NB4 (cell line): ENCODE measurements at regions not wholly inside any gene's neighbourhood (a gene's known extent, or its start where the extent isn't known, plus 50 kb on each side); places are given as distances from the start of the nearest gene placed in this dataset.

Source experiments
- DNase-seq: peaks from one replicate; pipeline ENCODE4 v3.0.0; 2010; ENCODE audit warnings: low read depth
- H3K4me3 ChIP-seq: one replicate; pipeline ENCODE4 v1.5.1; 2011; ENCODE audit warnings: mild to moderate bottlenecking, low read depth, low read length, moderate library complexity
- MYC ChIP-seq: IDR thresholded peaks from 2 replicates; pipeline ENCODE4 v1.6.1; 2011; ENCODE audit warnings: low read depth, low read length
- POLR2A ChIP-seq: IDR thresholded peaks from 2 replicates; pipeline ENCODE4 v1.6.1; 2011; ENCODE audit warnings: mild to moderate bottlenecking; ENCODE audit not compliant: insufficient read length; ENCODE audit errors: extremely low read depth
- TF ChIP-seq, protein P1 (sequence below): IDR thresholded peaks from 2 replicates; pipeline ENCODE4 v1.6.1; 2011; ENCODE audit warnings: low read depth, low read length
- TF ChIP-seq, protein P2 (sequence below): IDR thresholded peaks from one replicate; pipeline ENCODE4 v1.5.1; 2012; ENCODE audit warnings: low read depth, low read length

DNA sequence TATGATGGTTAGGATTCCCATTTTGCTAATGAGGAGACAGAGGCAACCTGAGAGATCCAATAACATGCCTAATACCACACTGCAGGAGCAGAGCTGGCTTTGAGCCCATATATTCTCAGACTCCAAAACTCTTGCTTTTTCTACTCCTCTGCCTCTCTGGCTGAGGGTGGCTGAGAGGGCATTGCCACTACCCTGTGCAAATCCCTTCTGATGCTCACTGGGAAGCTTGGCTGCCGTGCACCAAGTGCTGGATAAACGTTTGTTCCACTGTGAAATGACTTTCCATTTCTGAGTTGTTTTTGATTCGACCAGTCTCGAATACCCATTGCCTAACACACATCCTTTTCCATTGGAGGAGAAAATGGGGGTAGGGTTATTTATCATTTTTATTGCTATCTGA, 123.1 kb upstream of the SORCS3 start:
- no peak overlapping the region for H3K4me3 ChIP-seq
- TF ChIP-seq, protein P1, sequence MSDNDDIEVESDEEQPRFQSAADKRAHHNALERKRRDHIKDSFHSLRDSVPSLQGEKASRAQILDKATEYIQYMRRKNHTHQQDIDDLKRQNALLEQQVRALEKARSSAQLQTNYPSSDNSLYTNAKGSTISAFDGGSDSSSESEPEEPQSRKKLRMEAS, result no peak
- TF ChIP-seq MYC, result no peak
- TF ChIP-seq, protein P2, sequence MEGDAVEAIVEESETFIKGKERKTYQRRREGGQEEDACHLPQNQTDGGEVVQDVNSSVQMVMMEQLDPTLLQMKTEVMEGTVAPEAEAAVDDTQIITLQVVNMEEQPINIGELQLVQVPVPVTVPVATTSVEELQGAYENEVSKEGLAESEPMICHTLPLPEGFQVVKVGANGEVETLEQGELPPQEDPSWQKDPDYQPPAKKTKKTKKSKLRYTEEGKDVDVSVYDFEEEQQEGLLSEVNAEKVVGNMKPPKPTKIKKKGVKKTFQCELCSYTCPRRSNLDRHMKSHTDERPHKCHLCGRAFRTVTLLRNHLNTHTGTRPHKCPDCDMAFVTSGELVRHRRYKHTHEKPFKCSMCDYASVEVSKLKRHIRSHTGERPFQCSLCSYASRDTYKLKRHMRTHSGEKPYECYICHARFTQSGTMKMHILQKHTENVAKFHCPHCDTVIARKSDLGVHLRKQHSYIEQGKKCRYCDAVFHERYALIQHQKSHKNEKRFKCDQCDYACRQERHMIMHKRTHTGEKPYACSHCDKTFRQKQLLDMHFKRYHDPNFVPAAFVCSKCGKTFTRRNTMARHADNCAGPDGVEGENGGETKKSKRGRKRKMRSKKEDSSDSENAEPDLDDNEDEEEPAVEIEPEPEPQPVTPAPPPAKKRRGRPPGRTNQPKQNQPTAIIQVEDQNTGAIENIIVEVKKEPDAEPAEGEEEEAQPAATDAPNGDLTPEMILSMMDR, result no peak
- TF ChIP-seq POLR2A, result no peak
- no peak for DNase-seq

DNA sequence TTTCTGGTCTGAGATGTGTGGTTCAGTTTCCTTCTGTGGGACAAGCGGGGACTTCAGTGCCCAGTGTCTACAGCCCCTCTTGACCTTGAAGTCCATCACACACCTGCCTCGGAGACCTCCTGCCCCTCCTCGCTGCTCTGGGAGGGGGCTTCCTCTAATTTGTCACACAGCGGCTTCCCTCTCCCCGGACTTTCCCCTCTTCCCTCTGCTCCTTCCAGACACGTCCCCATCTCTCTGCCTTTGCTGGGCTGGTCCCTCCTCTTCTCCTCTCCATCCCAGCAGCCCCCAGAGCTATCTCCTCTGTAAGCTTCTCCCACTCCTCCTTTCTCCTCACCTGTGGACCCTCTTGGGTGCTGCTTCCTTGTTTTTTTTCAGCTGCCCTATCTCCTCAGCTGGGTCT, 122.2 kb upstream of the SORCS3 start:
- no peak overlapping the region for H3K4me3 ChIP-seq
- no peak for DNase-seq

DNA sequence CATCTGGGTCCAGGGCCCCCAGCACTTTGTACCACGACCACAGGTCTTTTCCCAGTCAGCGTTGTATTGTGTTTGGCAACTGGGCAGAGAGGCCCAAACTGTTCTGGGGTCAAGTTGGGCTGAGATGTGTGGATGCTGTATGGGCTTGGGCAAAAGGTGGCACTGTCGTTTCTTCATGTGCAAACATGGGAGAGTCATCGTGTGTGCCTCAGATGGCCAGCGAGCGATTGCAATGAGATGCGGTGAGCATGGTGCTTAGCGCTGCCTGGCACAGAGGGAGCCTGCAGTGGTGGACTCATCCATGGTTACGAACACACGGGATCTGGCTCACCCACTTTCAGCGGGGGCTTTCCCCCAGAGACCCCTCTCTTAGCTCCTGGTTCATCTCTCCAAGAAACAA, 120.4 kb upstream of the SORCS3 start:
- H3K4me3 ChIP-seq, result no peak overlapping the region
- TF ChIP-seq, protein P2, result no peak
- TF ChIP-seq, protein P1, result no peak
- no peak for TF ChIP-seq POLR2A
- DNase-seq, result no peak

More for the DNA sequence above, 122.2 kb upstream of the SORCS3 start:
- TF ChIP-seq POLR2A (no peak), MYC (no peak)
- TF ChIP-seq, protein P2, result no peak
- TF ChIP-seq, protein P1, result no peak

DNA sequence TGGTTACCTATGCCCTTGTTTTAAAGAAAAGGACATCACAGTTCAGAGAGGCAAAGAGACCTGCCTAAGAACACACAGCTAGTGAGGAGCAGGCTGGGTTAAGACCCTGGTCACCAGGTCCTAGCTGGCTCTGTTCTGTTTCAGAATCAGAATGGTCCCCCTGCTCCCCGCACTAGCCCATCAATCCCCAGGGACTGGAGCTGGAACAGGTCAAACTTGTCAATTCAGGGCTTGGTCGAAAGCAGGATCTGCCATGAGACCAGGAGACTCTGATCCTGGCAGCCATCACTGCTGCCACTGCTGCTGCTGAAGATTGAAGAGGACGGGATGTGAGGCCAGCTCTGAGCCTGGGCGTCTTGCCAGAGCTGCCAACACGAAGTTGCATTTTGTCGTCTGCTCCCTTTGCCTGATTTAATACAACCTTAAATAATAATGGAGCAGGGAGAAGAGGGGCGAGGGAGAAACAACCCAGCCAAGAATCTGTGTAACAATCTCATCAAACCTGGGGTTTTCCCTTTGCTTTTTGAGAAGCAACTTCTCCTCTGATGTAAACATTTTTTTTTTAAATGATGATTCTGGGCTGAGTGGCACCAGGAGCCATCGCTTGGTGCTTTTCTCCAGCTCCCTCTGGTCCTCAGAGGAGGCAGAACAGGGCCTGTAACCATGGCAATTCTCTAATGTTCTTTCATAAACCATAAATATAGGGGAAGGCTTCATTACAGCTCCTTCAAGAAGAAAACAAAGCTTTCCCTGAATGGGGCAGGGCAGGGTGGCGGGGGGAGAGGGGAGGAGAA, 119.0 kb upstream of the SORCS3 start:
- no peak overlapping the region for H3K4me3 ChIP-seq
- no peak for DNase-seq
- TF ChIP-seq MYC (no peak), POLR2A (no peak)
- TF ChIP-seq, protein P1, result no peak
- TF ChIP-seq, protein P2, result no peak

DNA sequence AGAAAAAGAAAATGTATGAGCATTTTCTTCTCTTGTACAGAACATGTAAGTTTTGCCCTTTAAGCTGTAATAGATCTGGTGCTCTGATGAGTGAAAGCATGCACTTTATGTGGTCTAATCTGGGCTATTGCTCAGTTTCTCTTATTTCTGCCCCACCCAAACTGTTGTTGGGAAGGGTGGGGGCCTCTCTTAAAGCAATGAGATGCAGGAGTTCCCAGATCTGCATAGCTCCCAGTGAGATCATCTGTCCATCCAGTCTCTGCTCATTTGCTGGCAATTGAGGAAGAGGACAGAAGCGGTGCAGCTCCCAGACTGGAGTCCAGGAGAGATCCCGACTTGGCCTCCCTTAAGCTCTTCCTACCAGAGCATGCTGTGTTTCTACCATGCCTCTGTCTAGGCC, 114.9 kb upstream of the SORCS3 start:
- no peak overlapping the region for H3K4me3 ChIP-seq
- DNase-seq, result no peak
- TF ChIP-seq, protein P2, result no peak
- TF ChIP-seq MYC, result no peak
